CD4-positive, CD25-positive, alpha-beta regulatory T cell (primary cell): ENCODE measurements at regions not wholly inside any gene's neighbourhood (a gene's known extent, or its start where the extent isn't known, plus 50 kb on each side); places are given as distances from the start of the nearest gene placed in this dataset.
"Not testable (repeated sequence)": the region's sequence is repeated elsewhere in the genome, so short reads cannot be mapped to it uniquely, and the experiment has no call there.

Experiments used
- ATAC-seq, 2 donors: fragments of 150-1000 bp; cut with Tn5 transposase; one replicate each; pipeline ENCODE4 v1.10.0; 2021; ENCODE audit warnings: low read depth in 2 of 2, moderate number of reproducible peaks in 2 of 2, moderate library complexity in 1 of 2
- DNase-seq, 3 donors: peaks; one replicate each; pipeline versions ENCODE4 v3.0.0 to v3.0.0-alpha.2; 2012 to 2022; ENCODE audit warnings: mixed read lengths in 1 of 3
- H3K27ac ChIP-seq: one replicate; pipeline ENCODE4 v1.7.0; 2013; ENCODE audit warnings: mild to moderate bottlenecking, low read length; ENCODE audit not compliant: insufficient read depth, poor library complexity, severe bottlenecking
- H3K27me3 ChIP-seq: one replicate; pipeline ENCODE4 v1.7.0; 2013; ENCODE audit warnings: low read length; ENCODE audit not compliant: control insufficient read depth, insufficient read depth
- H3K36me3 ChIP-seq: one replicate; pipeline ENCODE4 v1.7.0; 2013; ENCODE audit warnings: mild to moderate bottlenecking, low read length, moderate library complexity; ENCODE audit not compliant: control insufficient read depth, insufficient read depth
- H3K4me1 ChIP-seq: 2 replicates; pipeline ENCODE4 v1.7.0; 2013; ENCODE audit warnings: mild to moderate bottlenecking, low read length; ENCODE audit not compliant: insufficient read depth, control insufficient read depth, poor library complexity, severe bottlenecking
- H3K4me3 ChIP-seq: one replicate; pipeline ENCODE4 v1.7.0; 2013; ENCODE audit warnings: low read depth, mild to moderate bottlenecking, low read length, moderate library complexity
- H3K9me3 ChIP-seq, 2 experiments: 1 replicate in 1 of 2; 2 replicates in 1 of 2; pipeline ENCODE4 v1.7.0; 2013; ENCODE audit warnings: low read length in 2 of 2, mild to moderate bottlenecking in 1 of 2, moderate library complexity in 1 of 2; ENCODE audit not compliant: control insufficient read depth in 2 of 2
- H3K27ac Mint-ChIP-seq, 3 donors: one replicate each; pipeline ENCODE4 v1.8.0; 2020 to 2022; ENCODE audit warnings: mild to moderate bottlenecking in 3 of 3, mixed read lengths in 3 of 3, moderate library complexity in 2 of 3
- H3K27me3 Mint-ChIP-seq: one replicate; pipeline ENCODE4 v1.8.0; 2022; ENCODE audit warnings: mild to moderate bottlenecking, mixed read lengths
- H3K36me3 Mint-ChIP-seq: one replicate; pipeline ENCODE4 v1.8.0; 2020; ENCODE audit warnings: mixed read lengths
- H3K4me1 Mint-ChIP-seq, 4 donors: one replicate each; pipeline ENCODE4 v1.8.0; 2020 to 2022; ENCODE audit warnings: mixed read lengths in 4 of 4, mild to moderate bottlenecking in 1 of 4
- H3K4me3 Mint-ChIP-seq, 4 donors: one replicate each; pipeline ENCODE4 v1.8.0; 2020 to 2022; ENCODE audit warnings: mild to moderate bottlenecking in 4 of 4, mixed read lengths in 4 of 4, moderate library complexity in 3 of 4
- H3K9me3 Mint-ChIP-seq, 7 donors: one replicate each; pipeline ENCODE4 v1.8.0; 2020 to 2022; ENCODE audit warnings: mixed read lengths in 7 of 7, mild to moderate bottlenecking in 3 of 7, moderate library complexity in 2 of 7

DNA sequence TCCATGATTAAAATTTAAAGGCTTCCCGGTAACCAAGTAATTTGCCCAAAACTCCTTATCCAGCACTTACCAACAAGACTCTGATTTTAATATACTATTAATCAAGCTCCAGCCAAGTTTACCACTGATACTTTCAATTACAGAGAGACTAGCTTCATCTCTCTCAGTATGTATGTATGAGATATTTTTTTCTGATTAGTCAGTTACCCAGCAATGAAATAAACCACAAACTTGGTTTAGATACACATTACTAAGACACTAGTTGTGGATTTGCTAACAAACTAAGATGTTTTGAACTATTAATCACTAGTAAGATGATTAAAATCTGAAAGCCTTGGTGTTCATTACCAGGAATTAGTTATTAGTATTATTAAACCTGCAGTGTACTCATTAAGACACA is 1272.2 kb upstream of the ACVR2A start:
- no peaks in the 10 kb centered on the region for H3K36me3 Mint-ChIP-seq

DNA sequence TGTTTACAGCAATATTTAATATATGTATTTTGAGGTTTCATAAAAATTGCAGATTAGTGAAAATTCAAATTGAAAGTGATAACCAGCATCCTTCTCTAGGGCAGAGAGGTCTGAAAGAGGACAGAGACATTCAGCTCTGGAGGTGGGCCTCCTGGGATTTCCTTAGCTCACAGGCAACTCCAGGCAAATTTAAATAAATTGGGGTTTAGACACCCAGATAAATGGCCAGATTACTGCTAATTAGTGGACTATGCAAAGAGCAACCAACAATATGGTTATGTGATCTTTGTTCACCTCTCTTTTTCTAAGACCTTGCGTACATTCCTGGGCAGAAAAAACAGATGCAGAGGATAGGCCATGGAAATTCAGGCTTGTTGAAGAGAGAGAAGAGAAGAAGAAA is 1282.8 kb upstream of the ACVR2A start:
- H3K9me3 Mint-ChIP-seq: peaks cover 0 to 5% (median 1%) of the 10 kb centered on the region in 7 donors
- DNase-seq (no peak), ATAC-seq (no peak)
- no peaks in the 10 kb centered on the region for H3K36me3 Mint-ChIP-seq
- Histone ChIP-seq H3K4me1 (no peaks in the 10 kb centered on the region), H3K27ac (no peak overlapping the region), H3K27me3 (no peaks in the 10 kb centered on the region), H3K4me3 (no peak overlapping the region), H3K36me3 (no peaks in the 10 kb centered on the region), H3K9me3 (no peaks in the 10 kb centered on the region)
- no peaks in the 10 kb centered on the region for H3K27me3 Mint-ChIP-seq
- H3K27ac Mint-ChIP-seq: no peak overlapping the region
- no peak overlapping the region for H3K4me3 Mint-ChIP-seq
- H3K4me1 Mint-ChIP-seq: no peaks in the 10 kb centered on the region

More for the DNA sequence above, 1272.2 kb upstream of the ACVR2A start:
- H3K4me1 ChIP-seq: no peaks in the 10 kb centered on the region
- no peaks in the 10 kb centered on the region for H3K36me3 ChIP-seq
- Mint-ChIP-seq H3K9me3 (peaks cover 0 to 5% (median 1%) of the 10 kb centered on the region in 7 donors), H3K27ac (no peak overlapping the region), H3K27me3 (no peaks in the 10 kb centered on the region), H3K4me3 (no peak overlapping the region), H3K4me1 (no peaks in the 10 kb centered on the region)
- ATAC-seq: no peak
- no peaks in the 10 kb centered on the region for H3K9me3 ChIP-seq
- H3K27ac ChIP-seq: no peak overlapping the region
- H3K27me3 ChIP-seq: no peaks in the 10 kb centered on the region
- H3K4me3 ChIP-seq: no peak overlapping the region
- no peak for DNase-seq

DNA sequence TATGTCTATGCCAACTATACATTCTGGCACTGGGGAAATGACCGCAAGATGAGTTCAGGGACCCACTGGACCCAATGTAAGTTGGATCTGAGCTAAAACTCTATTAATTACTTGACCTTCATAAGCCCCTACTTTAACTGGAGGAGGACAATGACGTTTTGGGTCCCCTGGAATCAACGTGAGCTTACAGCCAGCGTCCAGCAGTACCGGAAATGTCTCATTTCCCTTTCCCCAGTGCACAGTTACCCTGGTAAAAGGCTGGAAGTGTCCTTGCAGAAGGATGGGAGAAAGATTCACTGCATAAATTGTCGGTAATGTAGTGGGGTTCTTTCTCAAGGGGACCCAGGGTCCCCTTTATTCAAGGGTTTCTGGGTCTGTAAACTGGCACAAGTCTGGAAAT is 1297.6 kb upstream of the ACVR2A start:
- H3K9me3 ChIP-seq: no peaks in the 10 kb centered on the region
- H3K4me1 Mint-ChIP-seq: no peaks in the 10 kb centered on the region
- H3K27ac ChIP-seq: no peak overlapping the region
- H3K4me3 ChIP-seq: no peak overlapping the region
- DNase-seq (no peak), ATAC-seq (no peak)
- H3K27me3 Mint-ChIP-seq: no peaks in the 10 kb centered on the region
- no peak overlapping the region for H3K27ac Mint-ChIP-seq
- peaks cover 0 to 12% (median 4%) of the 10 kb centered on the region in 7 donors for H3K9me3 Mint-ChIP-seq
- H3K4me1 ChIP-seq: no peaks in the 10 kb centered on the region
- H3K36me3 Mint-ChIP-seq: no peaks in the 10 kb centered on the region
- no peaks in the 10 kb centered on the region for H3K36me3 ChIP-seq
- H3K4me3 Mint-ChIP-seq: no peak overlapping the region
- no peaks in the 10 kb centered on the region for H3K27me3 ChIP-seq

DNA sequence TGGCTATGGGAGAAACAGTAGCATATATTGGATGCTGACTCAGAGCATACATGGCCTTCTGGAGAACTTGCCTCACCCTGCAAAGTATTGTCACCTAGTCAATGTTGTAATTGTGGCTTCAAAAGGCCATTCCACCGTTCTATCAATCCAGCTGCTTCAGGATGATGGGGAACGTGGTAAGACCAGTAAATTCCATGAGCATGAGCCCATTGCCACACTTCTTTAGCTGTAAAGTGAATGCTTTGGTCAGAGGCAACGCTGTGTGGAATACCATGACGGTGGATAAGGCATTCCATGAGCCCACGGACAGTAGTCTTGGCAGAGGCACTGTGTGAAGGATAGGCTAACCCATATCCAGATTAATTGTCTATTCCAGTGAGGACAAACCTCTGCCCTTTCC is 1300.1 kb upstream of the ACVR2A start:
- no peaks in the 10 kb centered on the region for H3K4me1 ChIP-seq
- Mint-ChIP-seq H3K4me3 (no peak overlapping the region), H3K27me3 (no peaks in the 10 kb centered on the region), H3K4me1 (no peaks in the 10 kb centered on the region), H3K36me3 (no peaks in the 10 kb centered on the region), H3K27ac (no peak overlapping the region), H3K9me3 (peaks cover 0 to 12% (median 4%) of the 10 kb centered on the region in 7 donors)
- no peaks in the 10 kb centered on the region for H3K9me3 ChIP-seq
- no peak for DNase-seq
- H3K27ac ChIP-seq: no peak overlapping the region
- ATAC-seq: no peak
- no peaks in the 10 kb centered on the region for H3K27me3 ChIP-seq
- H3K4me3 ChIP-seq: no peak overlapping the region
- no peaks in the 10 kb centered on the region for H3K36me3 ChIP-seq

DNA sequence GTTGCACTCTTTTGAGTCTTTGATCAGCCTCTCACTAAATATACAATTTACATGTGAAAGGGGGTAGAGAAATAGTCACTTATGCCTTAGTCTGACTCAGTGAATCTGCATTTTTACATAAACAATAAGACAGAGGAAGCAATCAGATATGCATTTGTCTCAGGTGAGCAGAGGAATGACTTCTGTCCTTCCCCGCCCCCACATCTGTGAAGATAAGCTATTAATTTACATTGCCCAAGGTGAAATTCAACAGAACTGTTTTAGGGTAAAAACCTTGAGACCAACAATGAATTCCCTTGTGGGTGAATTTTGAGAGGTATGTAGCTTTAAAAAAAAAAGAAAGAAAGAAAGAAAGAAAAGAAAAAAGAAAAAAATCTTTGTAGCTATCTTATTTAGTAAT is 1302.9 kb upstream of the ACVR2A start:
- Mint-ChIP-seq H3K9me3 (peaks cover 2 to 12% (median 7%) of the 10 kb centered on the region in 7 donors), H3K4me1 (no peaks in the 10 kb centered on the region), H3K36me3 (no peaks in the 10 kb centered on the region), H3K27me3 (no peaks in the 10 kb centered on the region), H3K4me3 (no peak overlapping the region), H3K27ac (no peak overlapping the region)
- Histone ChIP-seq H3K27me3 (no peaks in the 10 kb centered on the region), H3K4me1 (no peaks in the 10 kb centered on the region), H3K9me3 (no peaks in the 10 kb centered on the region), H3K4me3 (no peak overlapping the region), H3K27ac (no peak overlapping the region), H3K36me3 (no peaks in the 10 kb centered on the region)
- ATAC-seq (no peak), DNase-seq (no peak)

DNA sequence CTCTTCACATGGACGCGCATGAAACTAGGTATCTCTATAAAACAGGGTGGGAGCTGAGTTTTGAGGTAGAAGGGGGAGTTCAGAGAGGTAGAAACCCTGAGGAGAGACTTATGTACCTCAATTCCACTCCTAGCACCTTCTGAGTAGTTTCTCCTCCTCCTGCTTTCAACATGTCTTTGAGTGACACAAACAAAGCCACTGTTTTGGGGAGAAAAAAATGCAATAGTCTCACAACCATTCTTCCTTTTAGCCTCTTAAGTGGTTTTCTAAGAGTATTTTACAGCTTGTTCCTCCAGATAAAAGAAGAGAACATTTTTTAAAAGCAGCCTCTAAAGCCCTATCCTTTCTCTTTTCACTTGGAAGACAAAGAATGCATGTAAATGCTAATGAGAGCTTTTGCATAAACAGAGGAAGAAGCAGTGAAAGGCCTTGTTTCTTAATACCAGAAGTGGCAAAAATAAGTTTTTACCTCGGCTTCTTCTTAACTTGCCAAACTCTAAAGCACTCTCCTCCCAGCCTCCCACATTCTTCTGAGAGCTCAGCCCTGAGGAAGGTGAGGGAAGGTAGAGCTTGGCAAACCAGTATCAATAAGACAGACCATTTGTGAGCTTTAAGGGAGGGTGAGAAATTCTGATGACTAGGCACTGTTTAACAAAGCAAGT is 1304.4 kb upstream of the ACVR2A start:
- H3K27ac Mint-ChIP-seq: no peak overlapping the region
- DNase-seq: no peak
- H3K4me3 ChIP-seq: no peak overlapping the region
- no peak overlapping the region for H3K4me3 Mint-ChIP-seq
- no peak for ATAC-seq
- H3K27me3 ChIP-seq: no peaks in the 10 kb centered on the region
- H3K36me3 ChIP-seq: no peaks in the 10 kb centered on the region
- peaks cover 2 to 11% (median 6%) of the 10 kb centered on the region in 7 donors for H3K9me3 Mint-ChIP-seq
- H3K4me1 ChIP-seq: no peaks in the 10 kb centered on the region
- H3K27me3 Mint-ChIP-seq: no peaks in the 10 kb centered on the region
- no peaks in the 10 kb centered on the region for H3K9me3 ChIP-seq
- H3K4me1 Mint-ChIP-seq: no peaks in the 10 kb centered on the region
- no peaks in the 10 kb centered on the region for H3K36me3 Mint-ChIP-seq
- H3K27ac ChIP-seq: no peak overlapping the region

DNA sequence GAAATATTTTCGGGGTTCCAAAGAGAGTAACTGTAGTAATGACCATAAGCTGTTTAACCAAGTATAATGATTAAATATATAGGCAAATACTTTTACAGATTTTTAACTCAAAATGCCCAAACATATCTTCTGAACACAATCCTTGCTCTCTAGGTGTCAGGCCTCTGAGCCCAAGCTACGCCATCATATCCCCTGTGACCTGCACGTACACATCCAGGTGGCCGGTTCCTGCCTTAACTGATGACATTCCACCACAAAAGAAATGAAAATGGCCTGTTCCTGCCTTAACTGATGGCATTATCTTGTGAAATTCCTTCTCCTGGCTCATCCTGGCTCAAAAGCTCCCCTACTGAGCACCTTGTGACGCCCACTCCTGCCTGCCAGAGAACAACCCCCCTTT is 1305.1 kb upstream of the ACVR2A start:
- not testable (repeated sequence) for H3K27ac Mint-ChIP-seq, H3K27me3 Mint-ChIP-seq, H3K27me3 ChIP-seq, H3K36me3 ChIP-seq, H3K4me3 ChIP-seq, H3K4me1 Mint-ChIP-seq, DNase-seq, ATAC-seq, H3K4me1 ChIP-seq, H3K9me3 ChIP-seq, H3K36me3 Mint-ChIP-seq, H3K27ac ChIP-seq, H3K4me3 Mint-ChIP-seq
- H3K9me3 Mint-ChIP-seq: peaks cover 2 to 11% (median 6%) of the 10 kb centered on the region in 7 donors

DNA sequence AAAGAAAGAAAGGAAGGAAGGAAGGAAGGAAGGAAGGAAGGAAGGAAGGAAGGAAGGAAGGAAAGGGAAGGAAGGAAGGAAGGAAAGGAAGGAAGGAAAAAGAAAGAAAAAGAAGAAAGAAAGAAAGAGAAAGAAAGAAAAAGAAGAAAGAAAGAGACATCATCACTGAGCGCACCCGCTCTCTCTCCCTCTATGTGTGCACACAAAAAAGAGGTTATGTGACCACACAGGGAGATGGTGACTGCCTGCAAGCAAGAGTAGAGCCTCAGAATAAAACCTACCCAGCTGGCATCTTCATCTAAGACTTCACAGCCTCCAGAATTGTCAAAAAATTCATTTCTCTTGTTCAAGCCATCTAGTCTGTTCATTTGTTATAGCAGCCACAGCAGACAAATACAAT is 1307.4 kb upstream of the ACVR2A start:
- Histone ChIP-seq H3K27ac (no peak overlapping the region), H3K4me1 (no peaks in the 10 kb centered on the region), H3K27me3 (no peaks in the 10 kb centered on the region), H3K9me3 (no peaks in the 10 kb centered on the region), H3K4me3 (no peak overlapping the region), H3K36me3 (no peaks in the 10 kb centered on the region)
- no peak for ATAC-seq
- Mint-ChIP-seq H3K27ac (peak overlapping the region in 1 of 3 donors; percentile 6), H3K27me3 (no peaks in the 10 kb centered on the region), H3K9me3 (peaks cover 2 to 19% (median 5%) of the 10 kb centered on the region in 7 donors), H3K36me3 (no peaks in the 10 kb centered on the region), H3K4me3 (no peak overlapping the region), H3K4me1 (no peaks in the 10 kb centered on the region)
- no peak for DNase-seq
